Activated T-helper 1 cell treated with anti-CD3 and anti-CD28 coated beads, Interleukin-12 subunit alpha, Interleukin-12 subunit beta, Interleukin-2, Interleukin-4 antibody, amounts not matched to agents 30 ng/mL and 10 ng/mL and 1 ng/mL, durations not matched to agents 14 hours and 24 hours and 36 hours (primary cell): ENCODE measurements at regions not wholly inside any gene's neighbourhood (a gene's known extent, or its start where the extent isn't known, plus 50 kb on each side); places are given as distances from the start of the nearest gene placed in this dataset.

Experiments used
- DNase-seq: peaks from one replicate; pipeline ENCODE4 v3.0.0; 2021; ENCODE audit warnings: low spot score
- H3K27ac Mint-ChIP-seq: one replicate; pipeline ENCODE4 v1.8.0; 2021; ENCODE audit warnings: mild to moderate bottlenecking, mixed read lengths
- H3K27me3 Mint-ChIP-seq: one replicate; pipeline ENCODE4 v1.8.0; 2022; ENCODE audit warnings: mild to moderate bottlenecking, moderate library complexity, mixed read lengths; ENCODE audit not compliant: insufficient read depth
- H3K36me3 Mint-ChIP-seq: one replicate; pipeline ENCODE4 v1.8.0; 2021; ENCODE audit warnings: low read depth, mixed read lengths
- H3K4me1 Mint-ChIP-seq: one replicate; pipeline ENCODE4 v1.8.0; 2021; ENCODE audit warnings: low read depth, mixed read lengths
- H3K4me3 Mint-ChIP-seq: one replicate; pipeline ENCODE4 v1.8.0; 2021; ENCODE audit warnings: mild to moderate bottlenecking, moderate library complexity, mixed read lengths
- H3K9me3 Mint-ChIP-seq: one replicate; pipeline ENCODE4 v1.8.0; 2021; ENCODE audit warnings: mixed read lengths
- intact Hi-C: fragments of 100-400 bp; cut with micrococcal nuclease; formaldehyde crosslinking; loops from one replicate; pipeline ENCODE4 v1.15.1; 2024

DNA sequence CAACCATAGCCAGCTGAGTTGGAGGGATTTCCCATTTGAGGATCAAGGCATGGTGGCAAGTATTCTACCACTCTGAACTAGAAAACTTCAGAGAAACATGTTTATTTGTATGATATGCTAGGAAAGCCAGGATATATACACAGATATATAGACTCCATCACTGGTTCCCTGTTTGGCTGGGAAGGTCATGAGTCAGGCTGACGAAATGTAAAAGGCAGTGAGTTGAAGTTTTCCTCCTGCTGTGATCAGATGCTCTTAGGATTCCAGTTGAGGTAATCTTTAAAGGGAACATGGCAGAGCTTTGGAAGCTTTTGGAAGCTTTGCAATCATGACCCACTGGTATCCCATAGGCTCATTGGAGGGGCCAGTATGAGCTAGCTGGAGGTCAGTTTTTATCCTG, 1369.1 kb downstream of the EPHA7 start:
- Mint-ChIP-seq H3K27me3 (no peaks in the 10 kb centered on the region), H3K4me3 (no peak overlapping the region), H3K36me3 (no peaks in the 10 kb centered on the region), H3K9me3 (peaks cover 3% of the 10 kb centered on the region), H3K4me1 (no peaks in the 10 kb centered on the region), H3K27ac (no peak overlapping the region)
- intact Hi-C loops: no loop called here
- DNase-seq: no peak

DNA sequence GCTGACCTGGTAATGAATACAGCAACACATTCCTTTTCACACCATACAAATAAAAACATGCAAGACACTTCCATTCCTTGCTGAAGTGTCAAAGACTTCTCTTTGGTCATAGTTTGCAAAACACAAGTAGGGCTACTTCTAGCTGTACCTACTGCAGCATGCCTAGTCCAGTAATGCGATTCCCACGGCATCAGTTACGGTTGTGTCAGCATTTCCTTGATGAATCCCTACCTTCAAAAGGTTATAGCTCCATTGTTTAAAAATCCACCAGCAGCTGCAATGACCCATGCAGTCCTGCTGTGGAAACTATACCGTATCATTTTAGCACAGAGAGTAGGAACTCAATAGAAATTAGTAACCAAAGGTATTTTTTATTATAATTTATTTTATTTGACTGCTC, 1371.5 kb downstream of the EPHA7 start:
- Mint-ChIP-seq H3K36me3 (no peaks in the 10 kb centered on the region), H3K27ac (no peak overlapping the region), H3K4me1 (no peaks in the 10 kb centered on the region), H3K27me3 (no peaks in the 10 kb centered on the region), H3K4me3 (no peak overlapping the region), H3K9me3 (peaks cover 3% of the 10 kb centered on the region)
- intact Hi-C loops: no loop called here
- no peak for DNase-seq

DNA sequence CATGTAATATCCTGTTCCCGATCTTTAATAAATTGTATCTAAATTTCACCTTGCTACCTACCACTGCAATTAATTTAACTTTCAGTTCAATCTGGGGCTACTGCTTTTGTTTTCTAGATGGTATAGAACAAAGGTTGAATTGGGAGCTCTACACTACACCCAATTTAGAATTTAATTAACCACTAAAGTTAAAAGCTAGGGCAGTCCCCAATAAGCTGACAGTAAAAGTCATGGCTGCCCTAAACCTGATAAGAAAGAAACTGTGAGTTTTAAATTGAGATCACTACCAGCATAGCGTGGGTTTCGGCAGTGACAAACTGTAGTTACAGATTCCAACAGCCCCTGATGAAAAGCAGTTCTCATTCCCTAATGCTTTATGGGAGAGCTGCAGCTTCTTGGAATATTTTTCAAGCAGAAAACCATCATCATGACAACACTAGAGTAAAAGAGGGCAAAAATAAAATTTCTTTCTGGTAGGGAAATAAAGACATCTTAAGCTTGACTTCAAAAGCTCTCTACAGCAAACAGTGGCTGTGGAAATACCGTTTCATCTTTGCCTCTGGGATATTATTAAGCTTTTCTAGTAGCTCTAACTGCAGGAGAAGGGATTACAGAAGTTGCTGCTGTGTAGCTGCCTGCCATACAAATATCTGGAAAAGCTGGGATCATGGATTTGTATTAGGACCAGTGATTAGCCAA, 1372.1 kb downstream of the EPHA7 start:
- Mint-ChIP-seq H3K27me3 (no peaks in the 10 kb centered on the region), H3K4me3 (no peak overlapping the region), H3K27ac (no peak overlapping the region), H3K9me3 (no peaks in the 10 kb centered on the region), H3K4me1 (no peaks in the 10 kb centered on the region), H3K36me3 (no peaks in the 10 kb centered on the region)
- intact Hi-C loops: no loop called here
- no peak for DNase-seq

DNA sequence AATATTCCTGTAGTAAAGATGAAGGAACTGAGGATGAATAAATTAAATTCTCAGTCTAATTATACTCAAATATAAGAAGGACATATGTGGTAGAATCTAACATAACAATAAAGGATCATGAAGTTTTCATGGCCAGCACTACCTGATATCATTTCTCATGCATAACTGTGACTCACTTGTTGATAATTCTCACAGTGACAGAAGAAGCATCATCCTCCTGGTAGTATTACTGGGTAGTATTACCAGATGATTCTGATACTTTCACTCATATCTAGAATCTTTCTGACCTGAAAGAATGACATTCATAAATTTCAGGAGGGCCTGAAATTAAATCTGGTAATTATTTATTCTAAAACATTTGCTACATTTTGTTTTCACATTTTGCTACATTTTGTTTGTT, 1375.0 kb downstream of the EPHA7 start:
- Mint-ChIP-seq H3K4me3 (no peak overlapping the region), H3K4me1 (no peaks in the 10 kb centered on the region), H3K9me3 (no peaks in the 10 kb centered on the region), H3K27me3 (no peaks in the 10 kb centered on the region), H3K27ac (no peak overlapping the region), H3K36me3 (no peaks in the 10 kb centered on the region)
- no peak for DNase-seq
- intact Hi-C loops: no loop called here

DNA sequence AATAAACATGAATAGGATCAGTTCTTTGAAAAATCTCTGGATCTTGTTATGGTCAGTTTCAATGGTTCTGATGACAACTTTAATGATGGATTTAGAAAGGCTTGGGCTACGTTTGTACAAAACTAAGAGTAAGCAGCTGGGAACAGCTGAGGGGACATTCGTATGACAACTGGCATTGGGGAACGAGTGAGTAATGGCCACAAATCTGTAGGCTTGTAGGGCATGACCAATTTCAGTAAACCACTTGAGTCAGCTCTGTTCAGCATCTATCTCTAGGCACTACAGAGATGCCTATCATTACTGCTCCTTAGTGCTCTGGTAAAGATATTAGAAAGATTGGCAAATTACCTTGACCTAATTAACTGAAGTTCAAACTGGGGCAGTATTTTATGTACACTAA, 1375.6 kb downstream of the EPHA7 start:
- no peak overlapping the region for H3K4me3 Mint-ChIP-seq
- no peaks in the 10 kb centered on the region for H3K36me3 Mint-ChIP-seq
- no peak for DNase-seq
- H3K27ac Mint-ChIP-seq: no peak overlapping the region
- intact Hi-C loops: no loop called here
- H3K9me3 Mint-ChIP-seq: no peaks in the 10 kb centered on the region
- no peaks in the 10 kb centered on the region for H3K4me1 Mint-ChIP-seq
- H3K27me3 Mint-ChIP-seq: no peaks in the 10 kb centered on the region

DNA sequence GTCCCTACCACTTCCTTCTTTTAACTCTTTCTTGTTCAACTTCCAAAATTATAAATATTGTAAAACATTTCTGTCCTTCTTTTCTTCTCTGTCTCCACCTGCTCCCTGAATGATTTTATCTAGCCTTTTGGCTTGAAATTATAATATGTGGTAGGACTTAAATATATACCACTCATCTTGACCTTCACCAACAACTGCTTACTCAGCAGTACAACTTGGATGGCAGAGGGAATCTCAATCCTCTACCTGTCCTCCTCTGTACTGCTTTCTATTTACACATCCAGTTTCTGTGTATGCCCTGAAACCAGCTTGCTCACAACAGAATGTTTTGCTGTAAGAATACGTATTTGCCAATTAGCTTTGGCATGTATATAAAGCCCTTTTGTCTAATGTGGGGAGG, 1392.5 kb downstream of the EPHA7 start:
- H3K36me3 Mint-ChIP-seq: no peaks in the 10 kb centered on the region
- intact Hi-C loops: no loop called here
- no peaks in the 10 kb centered on the region for H3K27me3 Mint-ChIP-seq
- H3K27ac Mint-ChIP-seq: no peak overlapping the region
- H3K4me1 Mint-ChIP-seq: no peaks in the 10 kb centered on the region
- no peak overlapping the region for H3K4me3 Mint-ChIP-seq
- H3K9me3 Mint-ChIP-seq: peaks cover 4% of the 10 kb centered on the region
- DNase-seq: no peak

DNA sequence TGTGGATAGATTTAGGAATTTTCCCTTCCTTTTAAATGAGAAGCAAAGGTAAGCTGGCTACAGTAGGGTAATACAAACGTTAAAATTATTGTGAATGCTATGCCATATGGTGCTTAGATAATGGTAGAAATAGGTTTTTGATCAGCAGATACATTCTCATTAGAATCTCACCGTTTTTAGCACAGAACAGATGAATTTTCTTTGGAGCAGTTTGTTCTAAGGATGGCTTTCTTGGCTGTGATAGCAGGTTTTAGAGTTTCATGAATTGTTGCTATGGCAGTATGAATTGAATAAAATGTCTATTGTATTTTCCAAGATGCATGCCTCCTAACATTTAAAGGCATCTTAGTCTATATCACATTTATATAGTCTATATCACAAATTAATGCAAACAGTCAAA, 1394.5 kb downstream of the EPHA7 start:
- no peak for DNase-seq
- no peaks in the 10 kb centered on the region for H3K27me3 Mint-ChIP-seq
- no peaks in the 10 kb centered on the region for H3K36me3 Mint-ChIP-seq
- no peaks in the 10 kb centered on the region for H3K4me1 Mint-ChIP-seq
- no peak overlapping the region for H3K4me3 Mint-ChIP-seq
- intact Hi-C loops: no loop called here
- H3K9me3 Mint-ChIP-seq: peaks cover 5% of the 10 kb centered on the region
- H3K27ac Mint-ChIP-seq: no peak overlapping the region

DNA sequence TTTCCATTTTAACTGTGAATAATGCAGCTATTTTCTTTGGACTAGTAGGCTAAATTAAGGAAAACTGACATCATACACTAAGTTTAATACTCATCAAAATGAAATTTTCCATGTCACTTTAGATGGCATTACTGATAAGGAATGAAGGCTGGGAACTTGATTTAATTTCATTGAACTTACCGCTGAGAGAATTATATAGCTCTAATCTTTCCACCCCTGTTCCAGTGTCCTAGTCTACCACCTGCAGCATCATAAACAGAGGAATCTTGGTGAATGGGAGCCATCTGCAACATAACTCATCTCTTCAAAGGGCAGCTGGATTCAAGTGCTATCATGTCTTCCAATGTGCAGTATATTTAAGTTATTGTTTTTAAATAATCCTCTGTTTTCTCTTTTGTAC, 1395.2 kb downstream of the EPHA7 start:
- Mint-ChIP-seq H3K36me3 (no peaks in the 10 kb centered on the region), H3K27ac (no peak overlapping the region), H3K4me3 (no peak overlapping the region), H3K27me3 (no peaks in the 10 kb centered on the region), H3K4me1 (no peaks in the 10 kb centered on the region), H3K9me3 (peaks cover 5% of the 10 kb centered on the region)
- intact Hi-C loops: no loop called here
- DNase-seq: no peak

DNA sequence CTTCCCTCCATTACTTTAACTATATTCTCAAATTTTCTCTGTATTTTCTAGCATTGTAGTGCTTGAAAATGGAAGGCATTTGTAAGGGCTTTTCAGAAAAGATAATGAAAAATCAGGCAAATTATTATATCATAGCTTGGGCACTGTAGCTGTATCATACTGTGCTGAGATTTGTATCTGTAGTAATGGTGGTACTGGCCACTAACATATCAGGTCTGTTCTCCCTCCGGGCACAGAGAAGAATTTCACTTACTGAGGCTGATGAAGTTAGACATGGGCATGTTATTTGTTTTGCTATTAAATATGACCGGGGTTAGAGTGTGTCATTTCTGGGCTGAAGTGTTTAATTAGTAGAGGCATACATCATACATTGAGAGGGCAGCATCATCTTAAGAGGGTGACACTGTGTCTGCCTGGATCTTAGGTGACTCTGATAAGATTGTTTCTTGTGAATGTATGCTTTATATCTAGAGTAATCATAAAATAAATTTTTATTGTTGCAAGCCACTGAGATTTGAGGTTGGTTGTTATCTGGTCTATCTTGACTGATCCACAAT, 1395.9 kb downstream of the EPHA7 start:
- intact Hi-C loops: no loop called here

DNA sequence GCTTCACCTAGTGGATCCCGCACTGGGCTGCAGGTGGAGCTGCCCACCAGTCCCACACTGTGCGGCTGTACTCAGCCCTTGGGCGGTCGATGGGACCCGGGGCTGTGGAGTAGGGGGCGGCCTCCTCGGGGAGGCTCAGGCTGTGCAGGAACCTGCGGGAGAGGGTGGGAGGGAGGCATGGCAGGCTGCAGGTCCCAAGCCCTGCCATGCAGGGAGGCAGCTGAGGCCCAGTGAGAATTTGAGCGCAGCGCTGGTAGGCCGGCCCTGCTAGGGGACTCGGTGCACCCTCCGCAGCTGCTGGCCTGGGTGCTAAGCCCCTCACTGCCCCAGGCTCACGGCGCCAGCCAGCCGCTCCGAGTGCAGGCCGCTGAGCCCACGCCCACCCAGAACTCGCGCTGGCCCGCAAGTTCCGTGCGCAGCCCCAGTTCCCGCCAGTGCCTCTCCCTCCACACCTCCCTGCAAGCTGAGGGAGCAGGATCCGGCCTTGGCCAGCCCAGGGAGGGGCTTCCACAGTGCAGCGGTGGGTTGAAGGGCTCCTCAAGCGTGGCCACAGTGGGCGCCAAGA, 1407.6 kb downstream of the EPHA7 start:
- intact Hi-C loops: no loop called here
- H3K27ac Mint-ChIP-seq: no peak overlapping the region
- no peak overlapping the region for H3K4me3 Mint-ChIP-seq
- H3K4me1 Mint-ChIP-seq: no peaks in the 10 kb centered on the region
- H3K9me3 Mint-ChIP-seq: peaks cover 14% of the 10 kb centered on the region
- H3K27me3 Mint-ChIP-seq: no peaks in the 10 kb centered on the region
- H3K36me3 Mint-ChIP-seq: no peaks in the 10 kb centered on the region
- no peak for DNase-seq

More for the DNA sequence above, 1395.9 kb downstream of the EPHA7 start:
- Mint-ChIP-seq H3K27me3 (no peaks in the 10 kb centered on the region), H3K4me3 (no peak overlapping the region), H3K36me3 (no peaks in the 10 kb centered on the region), H3K9me3 (peaks cover 5% of the 10 kb centered on the region), H3K27ac (no peak overlapping the region), H3K4me1 (no peaks in the 10 kb centered on the region)
- no peak for DNase-seq

DNA sequence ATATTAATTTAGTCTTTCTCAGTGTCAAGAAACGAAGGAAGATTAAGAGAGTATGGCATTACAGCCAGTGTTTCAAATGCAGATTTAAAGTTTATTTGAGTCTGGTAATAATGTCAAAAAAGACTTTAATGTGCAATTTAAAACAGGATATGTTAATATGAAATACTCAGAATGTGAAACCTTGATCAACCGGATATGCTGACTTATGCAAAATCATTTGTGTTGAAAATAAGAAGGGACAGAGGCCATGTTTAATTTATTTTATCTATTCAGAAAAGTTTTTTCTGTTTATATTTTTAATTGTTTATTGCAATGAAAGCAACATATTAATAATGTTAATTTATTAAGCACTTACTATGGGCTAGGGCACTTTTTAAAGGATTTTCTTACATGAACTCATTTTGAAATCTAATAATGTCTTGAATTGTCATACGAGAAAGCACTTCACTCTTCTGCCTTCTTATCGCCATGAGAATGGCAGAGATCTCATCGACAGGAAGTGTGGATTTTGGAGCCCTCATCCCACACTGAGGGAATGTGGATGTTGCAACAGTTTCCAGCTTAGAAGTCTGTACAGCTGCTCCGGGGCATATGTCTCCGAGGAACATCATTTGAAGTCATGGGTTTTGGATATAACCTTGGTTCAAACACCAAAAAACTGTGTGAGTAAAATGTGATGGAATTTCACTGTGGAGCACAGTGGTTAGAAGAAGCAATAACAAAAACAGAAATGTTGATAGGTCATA, 1410.4 kb downstream of the EPHA7 start:
- Mint-ChIP-seq H3K9me3 (peaks cover 11% of the 10 kb centered on the region), H3K27me3 (no peaks in the 10 kb centered on the region), H3K4me1 (no peaks in the 10 kb centered on the region), H3K4me3 (no peak overlapping the region), H3K27ac (no peak overlapping the region), H3K36me3 (no peaks in the 10 kb centered on the region)
- DNase-seq: no peak
- intact Hi-C loops: no loop called here

DNA sequence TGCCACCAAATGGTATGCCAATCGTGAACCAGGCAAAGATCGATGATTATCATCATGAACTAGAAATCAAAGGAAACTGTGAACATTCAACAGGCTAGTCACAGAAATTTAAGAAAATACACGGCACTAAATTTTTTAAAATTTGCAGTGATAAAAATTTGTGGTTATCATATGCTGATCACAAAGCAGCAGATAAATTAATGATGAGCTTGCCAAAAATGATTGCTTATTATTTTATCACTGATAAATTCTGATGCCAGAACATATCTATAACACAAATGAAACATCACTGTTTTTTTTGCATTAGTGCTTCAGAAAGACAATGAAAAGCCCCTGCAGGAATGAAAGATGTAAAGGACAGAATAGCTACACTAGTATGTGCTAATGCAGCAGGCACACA, 1413.2 kb upstream of the MAP3K7 start:
- H3K9me3 Mint-ChIP-seq: peaks cover 3% of the 10 kb centered on the region
- no peaks in the 10 kb centered on the region for H3K27me3 Mint-ChIP-seq
- H3K27ac Mint-ChIP-seq: no peak overlapping the region
- H3K4me3 Mint-ChIP-seq: no peak overlapping the region
- H3K36me3 Mint-ChIP-seq: no peaks in the 10 kb centered on the region
- H3K4me1 Mint-ChIP-seq: no peaks in the 10 kb centered on the region
- no peak for DNase-seq
- intact Hi-C loops: no loop called here

DNA sequence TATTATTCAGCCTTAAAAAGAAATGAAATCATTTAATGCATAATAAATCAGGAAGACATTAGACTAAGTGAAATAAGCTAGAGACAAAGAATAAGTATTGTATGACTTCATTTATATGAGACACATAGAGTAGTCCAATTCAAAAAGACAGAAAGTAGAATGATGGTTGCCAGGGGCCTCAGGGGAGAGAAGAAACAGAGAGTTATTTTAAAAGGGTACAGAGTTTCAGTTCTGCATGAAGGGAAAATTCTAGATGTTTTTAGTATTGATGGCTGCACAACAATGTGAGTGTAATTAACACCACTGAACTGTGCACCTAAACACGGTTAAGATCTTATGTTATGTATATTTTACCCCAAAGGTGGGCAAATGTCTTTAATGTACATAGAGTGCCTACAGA, 1407.9 kb upstream of the MAP3K7 start:
- intact Hi-C loops: no loop called here
- no peak overlapping the region for H3K4me3 Mint-ChIP-seq
- peaks cover 12% of the 10 kb centered on the region for H3K9me3 Mint-ChIP-seq
- no peaks in the 10 kb centered on the region for H3K4me1 Mint-ChIP-seq
- no peaks in the 10 kb centered on the region for H3K36me3 Mint-ChIP-seq
- no peaks in the 10 kb centered on the region for H3K27me3 Mint-ChIP-seq
- no peak overlapping the region for H3K27ac Mint-ChIP-seq
- DNase-seq: no peak
